GM23248 (cell line): ENCODE measurements at regions not wholly inside any gene's neighbourhood (a gene's known extent, or its start where the extent isn't known, plus 50 kb on each side); places are given as distances from the start of the nearest gene placed in this dataset.

Source experiments
- DNase-seq: peaks from one replicate; pipeline ENCODE4 v3.0.0-alpha.2; 2015
- H2AFZ ChIP-seq: fragments of 200-600 bp; sonication (generic); 2 replicates; pipeline ENCODE4 v1.6.1; 2016; ENCODE audit warnings: antibody characterized with exemption
- H3F3A ChIP-seq: fragments of 200-600 bp; sonication (generic); 2 replicates; pipeline ENCODE4 v1.6.1; 2016; ENCODE audit warnings: mild to moderate bottlenecking, antibody characterized with exemption, mixed run types; ENCODE audit not compliant: insufficient read depth
- H3K27ac ChIP-seq: fragments of 200-600 bp; sonication (generic); 2 replicates; pipeline ENCODE4 v1.5.1; 2016; ENCODE audit warnings: mild to moderate bottlenecking
- H3K27me3 ChIP-seq: fragments of 200-600 bp; sonication (generic); replicated peaks from 2 replicates; pipeline ENCODE4 v1.6.1; 2016; ENCODE audit warnings: mild to moderate bottlenecking; ENCODE audit not compliant: insufficient read depth
- H3K36me3 ChIP-seq: fragments of 200-600 bp; sonication (generic); 2 replicates; pipeline ENCODE4 v1.6.1; 2016; ENCODE audit warnings: low read depth, mild to moderate bottlenecking
- H3K4me1 ChIP-seq: fragments of 200-600 bp; sonication (generic); 2 replicates; pipeline ENCODE4 v1.6.1; 2016; ENCODE audit warnings: mild to moderate bottlenecking; ENCODE audit not compliant: insufficient read depth
- H3K4me2 ChIP-seq: fragments of 200-600 bp; sonication (generic); one replicate; pipeline ENCODE4 v1.6.1; 2016; ENCODE audit warnings: mild to moderate bottlenecking; ENCODE audit not compliant: unreplicated experiment
- H3K4me3 ChIP-seq: fragments of 200-600 bp; sonication (generic); 2 replicates; pipeline ENCODE4 v1.5.1; 2016; ENCODE audit warnings: mild to moderate bottlenecking
- H3K79me2 ChIP-seq: fragments of 200-600 bp; sonication (generic); 2 replicates; pipeline ENCODE4 v1.6.1; 2016; ENCODE audit warnings: mild to moderate bottlenecking; ENCODE audit not compliant: insufficient read depth
- H3K9ac ChIP-seq: fragments of 200-600 bp; sonication (generic); 2 replicates; pipeline ENCODE4 v1.6.1; 2016; ENCODE audit warnings: mild to moderate bottlenecking
- H3K9me2 ChIP-seq: fragments of 200-600 bp; sonication (generic); 2 replicates; pipeline ENCODE4 v1.6.1; 2016; ENCODE audit warnings: mixed run types, mild to moderate bottlenecking, moderate library complexity; ENCODE audit not compliant: insufficient read depth
- H3K9me3 ChIP-seq: fragments of 200-600 bp; sonication (generic); one replicate; pipeline ENCODE4 v1.6.1; 2017; ENCODE audit warnings: low read depth
- H4K20me1 ChIP-seq: fragments of 200-600 bp; sonication (generic); 2 replicates; pipeline ENCODE4 v1.6.0; 2016; ENCODE audit not compliant: insufficient read depth
- EZH2 ChIP-seq: fragments of 200-600 bp; sonication (generic); IDR thresholded peaks from 2 replicates; pipeline ENCODE4 v1.6.1; 2018; ENCODE audit warnings: antibody characterized with exemption, mild to moderate bottlenecking; ENCODE audit not compliant: insufficient read depth, poor library complexity, severe bottlenecking
- EZH2phosphoT487 ChIP-seq: fragments of 200-600 bp; sonication (generic); IDR thresholded peaks from 2 replicates; pipeline ENCODE4 v1.6.1; 2018; ENCODE audit warnings: antibody characterized with exemption, moderate library complexity, mild to moderate bottlenecking, low read depth; ENCODE audit not compliant: insufficient read depth
- WGBS, 2 experiments: methylation state at CpG; one replicate each; pipeline ENCODE4 v1.1.6; 2015 to 2017; ENCODE audit warnings: low lambda C conversion rate in 2 of 2, low coverage in 1 of 2; ENCODE audit errors: missing lambda C conversion rate in 2 of 2; 5-methylcytosine and 5-hydroxymethylcytosine counted together
- in situ Hi-C: fragments of 300-500 bp; cut with MboI; formaldehyde crosslinking; loops from 2 replicates; pipeline ENCODE4 v1.15.0; 2020

DNA sequence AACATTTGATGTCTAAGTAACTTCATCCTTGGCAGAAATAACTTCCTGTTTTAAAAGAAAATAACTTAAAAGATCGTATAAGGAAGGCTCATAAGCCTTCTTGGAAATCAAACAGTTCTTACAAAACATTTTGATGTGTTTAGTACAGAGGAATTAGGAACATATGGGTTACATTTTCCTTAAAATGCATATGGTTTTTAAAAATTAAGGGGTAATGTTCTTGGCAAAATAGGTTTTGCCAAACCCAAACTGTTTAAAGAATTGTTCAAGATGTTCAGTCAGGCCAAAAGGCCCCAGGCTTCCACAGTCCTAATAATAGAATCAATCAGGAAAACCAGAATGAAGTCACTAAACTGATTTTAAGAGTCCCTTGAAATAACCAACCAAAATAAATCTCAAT, 142.7 kb upstream of the SLC35B3 start:
- no peaks in the 10 kb centered on the region for H4K20me1 ChIP-seq
- no peaks in the 10 kb centered on the region for H3F3A ChIP-seq
- no peak overlapping the region for H3K4me3 ChIP-seq
- no peak for DNase-seq
- no peaks in the 10 kb centered on the region for H3K79me2 ChIP-seq
- no peaks in the 10 kb centered on the region for H3K36me3 ChIP-seq
- no peak overlapping the region for H3K9ac ChIP-seq
- H3K4me2 ChIP-seq: no peak overlapping the region
- TF ChIP-seq EZH2 (no peak), EZH2phosphoT487 (no peak)
- no peaks in the 10 kb centered on the region for H3K9me3 ChIP-seq
- WGBS, 2 experiments: 4 to 7% methylated on average over 1 of the region's 1 CpG
- no peak overlapping the region for H2AFZ ChIP-seq
- in situ Hi-C loops: no loop called here
- H3K4me1 ChIP-seq: no peaks in the 10 kb centered on the region
- no peaks in the 10 kb centered on the region for H3K9me2 ChIP-seq
- no peaks in the 10 kb centered on the region for H3K27me3 ChIP-seq
- no peak overlapping the region for H3K27ac ChIP-seq

- WGBS, 2 experiments: 51 to 62% methylated on average over 5 to 6 of the region's 6 CpGs
- Histone ChIP-seq H2AFZ (no peak overlapping the region), H3K79me2 (no peaks in the 10 kb centered on the region), H3K9me3 (no peaks in the 10 kb centered on the region), H3K4me3 (no peak overlapping the region), H3K9ac (no peak overlapping the region), H3K4me1 (no peaks in the 10 kb centered on the region), H3K36me3 (no peaks in the 10 kb centered on the region), H3K9me2 (no peaks in the 10 kb centered on the region), H3K4me2 (no peak overlapping the region), H4K20me1 (no peaks in the 10 kb centered on the region), H3K27ac (no peak overlapping the region), H3K27me3 (no peaks in the 10 kb centered on the region), H3F3A (no peaks in the 10 kb centered on the region)
- no peak for TF ChIP-seq EZH2phosphoT487
- no peak for TF ChIP-seq EZH2
- DNase-seq: no peak
- in situ Hi-C loops: no loop called here
Measured at GRCh38 chr6:8574749-8575468, 139.6 kb upstream of the SLC35B3 start.

- no peak for DNase-seq
- H3K27me3 ChIP-seq: no peaks in the 10 kb centered on the region
- H3K4me3 ChIP-seq: no peak overlapping the region
- 82 to 84% methylated on average over 2 of the region's 2 CpGs for WGBS, 2 experiments
- H3K36me3 ChIP-seq: no peaks in the 10 kb centered on the region
- H3K79me2 ChIP-seq: no peaks in the 10 kb centered on the region
- no peak overlapping the region for H3K27ac ChIP-seq
- H4K20me1 ChIP-seq: no peaks in the 10 kb centered on the region
- H3K9me3 ChIP-seq: no peaks in the 10 kb centered on the region
- H3K4me2 ChIP-seq: no peak overlapping the region
- H3K4me1 ChIP-seq: no peaks in the 10 kb centered on the region
- in situ Hi-C loops: no loop called here
- TF ChIP-seq EZH2phosphoT487 (no peak), EZH2 (no peak)
- H2AFZ ChIP-seq: no peak overlapping the region
- no peaks in the 10 kb centered on the region for H3K9me2 ChIP-seq
- no peaks in the 10 kb centered on the region for H3F3A ChIP-seq
- no peak overlapping the region for H3K9ac ChIP-seq
Measured at GRCh38 chr6:8574311-8574710, 139.0 kb upstream of the SLC35B3 start.

GRCh38 chr6:8570256-8570920, 135.0 kb upstream of the SLC35B3 start:
- Histone ChIP-seq H3K9me3 (no peaks in the 10 kb centered on the region), H2AFZ (no peak overlapping the region), H3K79me2 (no peaks in the 10 kb centered on the region), H4K20me1 (no peaks in the 10 kb centered on the region), H3K9me2 (no peaks in the 10 kb centered on the region), H3K36me3 (no peaks in the 10 kb centered on the region), H3K27me3 (no peaks in the 10 kb centered on the region), H3K4me1 (no peaks in the 10 kb centered on the region), H3K27ac (no peak overlapping the region), H3K9ac (no peak overlapping the region), H3K4me2 (no peak overlapping the region), H3F3A (no peaks in the 10 kb centered on the region), H3K4me3 (no peak overlapping the region)
- TF ChIP-seq EZH2phosphoT487 (no peak), EZH2 (no peak)
- in situ Hi-C loops: no loop called here
- 46 to 49% methylated on average over 6 of the region's 6 CpGs for WGBS, 2 experiments
- no peak for DNase-seq
